ENCODE measurements at regions not wholly inside any gene's neighbourhood (a gene's known extent, or its start where the extent isn't known, plus 50 kb on each side); places are given as distances from the start of the nearest gene placed in this dataset.

GRCh38 chr15:35271371-35272043 is 186.4 kb upstream of the NANOGP8 start:
- H3K9me2 ChIP-seq (ENCODE audit: insufficient read depth) = no peaks in the 10 kb centered on the region
- H2AFZ ChIP-seq = peak overlapping the region; percentile 19; the same call in 1 of the 2 replicates
- H3K27ac Mint-ChIP-seq = no peak overlapping the region
- no peaks in the 10 kb centered on the region for H3K4me1 Mint-ChIP-seq
- H4K20me1 ChIP-seq (replicated peaks; ENCODE audit: insufficient read depth) = no peaks in the 10 kb centered on the region
- TF ChIP-seq ETS1 (IDR thresholded peaks at IDR 0.05) (no peak), JUNB (IDR thresholded peaks at IDR 0.05; ENCODE audit: unreplicated experiment) (no peak), ZNF462 (CRISPR knock-in tag; IDR thresholded peaks at IDR 0.05) (no peak), REST (IDR thresholded peaks at IDR 0.05; ENCODE audit: unreplicated experiment) (no peak), EZH2 (IDR thresholded peaks at IDR 0.05; ENCODE audit: low read depth, unreplicated experiment) (no peak), STAT1 (IDR thresholded peaks at IDR 0.05; ENCODE audit: unreplicated experiment) (no peak), NANOG (IDR thresholded peaks at IDR 0.05; ENCODE audit: borderline replicate concordance) (no peak), POLR2AphosphoS5 (IDR thresholded peaks at IDR 0.05; ENCODE audit: low read depth) (no peak), CREB1 (CRISPR knock-in tag; IDR thresholded peaks at IDR 0.05; ENCODE audit: low read depth) (no peak), CTCF (conservative IDR thresholded peaks at IDR 0.05; ENCODE audit: low read depth in 2 of 2) (no peak), EZH2phosphoT487 (IDR thresholded peaks at IDR 0.05; ENCODE audit: unreplicated experiment) (no peak), ZNF114 (CRISPR knock-in tag; IDR thresholded peaks at IDR 0.05) (no peak), ZNF331 (CRISPR knock-in tag; IDR thresholded peaks at IDR 0.05; ENCODE audit: low read depth) (no peak)
- 0 out of 2 replicates have a peak, but pooled peaks cover 3% of the 10 kb centered on the region for H3K4me1 ChIP-seq (ENCODE audit: insufficient read depth)
- no peak overlapping the region for H3K4me3 Mint-ChIP-seq
- no peaks in the 10 kb centered on the region for H3K79me2 ChIP-seq (replicated peaks; ENCODE audit: insufficient read depth)
- H3K27me3 ChIP-seq (ENCODE audit: insufficient read depth) = no peaks in the 10 kb centered on the region
- peaks cover 18% of the 10 kb centered on the region for H3K9me3 Mint-ChIP-seq
- no peaks in the 10 kb centered on the region for H3K27me3 Mint-ChIP-seq (ENCODE audit: insufficient read depth, low read depth, poor library complexity)
- peaks cover 15% of the 10 kb centered on the region; the same call in 1 of the 3 replicates for H3K36me3 Mint-ChIP-seq (ENCODE audit: low read depth)
- H3K36me3 ChIP-seq (ENCODE audit: insufficient read depth) = no peaks in the 10 kb centered on the region
- no peak overlapping the region for H3K4me3 ChIP-seq
- H3K27ac ChIP-seq (ENCODE audit: low read depth) = no peak overlapping the region
- no peaks in the 10 kb centered on the region for H3F3A ChIP-seq (replicated peaks; ENCODE audit: low read depth)
- no peak for DNase-seq (ENCODE audit: low spot score)
- H3K4me2 ChIP-seq = no peak overlapping the region
- no peak for ATAC-seq
